Stimulated activated CD8-positive, alpha-beta memory T cell treated with anti-CD3 and anti-CD28 coated beads, Interleukin-7, amount 100 ng/mL, for 48 hours (primary cell): ENCODE measurements at regions not wholly inside any gene's neighbourhood (a gene's known extent, or its start where the extent isn't known, plus 50 kb on each side); places are given as distances from the start of the nearest gene placed in this dataset.

Experiments used
- DNase-seq, 2 donors: peaks; one replicate each; pipeline ENCODE4 v3.0.0-alpha.2; 2020; ENCODE audit warnings: low read depth in 1 of 2; ENCODE audit errors: extremely low read depth in 1 of 2

DNA sequence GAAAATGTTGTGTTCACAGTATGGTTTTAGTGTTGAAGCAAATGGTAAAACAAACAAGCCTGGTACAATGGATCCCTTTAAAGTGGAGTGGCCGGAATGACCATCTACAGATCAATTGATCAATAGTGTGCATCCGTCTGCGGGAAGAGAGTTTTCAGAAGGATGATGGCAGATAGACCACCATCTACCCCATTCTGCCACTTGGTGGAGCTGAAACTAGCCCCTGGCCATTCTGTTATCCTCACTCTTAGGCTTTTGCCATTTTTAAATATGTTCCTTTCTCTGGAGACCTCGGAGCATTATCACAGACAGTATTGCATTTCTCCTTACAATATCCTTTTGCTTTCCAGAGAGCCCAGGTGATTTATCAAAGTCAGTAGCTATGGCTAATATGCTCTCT, 258.9 kb upstream of the CFAP20DC start:
- DNase-seq: no peak

- DNase-seq: no peak
Measured at GRCh38 chr3:59308001-59308400, 258.2 kb upstream of the CFAP20DC start.

DNA sequence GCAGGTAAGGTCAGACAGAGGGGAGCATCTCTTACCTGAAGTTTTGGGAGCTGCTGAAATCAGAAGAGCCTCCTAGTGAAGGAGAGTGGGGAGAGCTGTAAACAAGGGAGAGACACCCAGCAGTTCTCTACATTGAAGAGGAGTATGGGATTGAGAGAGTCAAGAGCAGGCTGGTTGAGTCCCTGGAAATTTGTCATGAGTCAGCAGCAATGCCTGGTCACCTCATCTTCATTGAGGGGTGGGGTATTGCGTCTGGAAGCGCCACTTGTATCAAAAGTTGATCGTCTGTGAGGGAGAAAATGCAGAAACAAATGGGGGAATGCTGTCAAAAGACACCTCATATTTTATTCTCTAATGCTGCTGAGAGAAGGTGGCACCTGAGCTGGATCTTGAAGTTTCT, 256.6 kb upstream of the CFAP20DC start:
- no peak for DNase-seq

GRCh38 chr3:59304296-59304695, 254.5 kb upstream of the CFAP20DC start:
- no peak for DNase-seq

- DNase-seq: no peak
Measured at GRCh38 chr3:59303452-59303851, 253.6 kb upstream of the CFAP20DC start.

DNA sequence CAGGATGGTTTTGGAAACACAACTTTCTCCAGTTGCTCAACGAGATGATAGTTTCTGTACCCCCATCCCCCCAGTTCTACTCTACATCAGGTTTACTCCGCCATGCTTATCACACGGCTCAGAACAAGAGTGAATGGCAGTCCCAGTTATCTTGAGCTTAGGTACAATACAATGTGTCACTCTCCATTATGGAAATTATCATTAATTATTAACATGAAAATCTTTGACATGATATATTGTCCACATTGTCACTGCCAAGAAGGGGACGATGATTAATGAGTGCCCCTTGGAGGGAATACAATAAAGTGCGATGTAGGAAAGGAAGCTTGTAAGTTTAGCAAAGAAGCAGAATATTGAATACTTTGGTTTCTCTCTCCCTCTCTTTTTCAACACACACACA, 252.6 kb upstream of the CFAP20DC start:
- DNase-seq: no peak

- DNase-seq: no peak
Measured at GRCh38 chr3:59300733-59301132, 250.9 kb upstream of the CFAP20DC start.

- DNase-seq: no peak
Measured at GRCh38 chr3:59299561-59299960, 249.7 kb upstream of the CFAP20DC start.

DNA sequence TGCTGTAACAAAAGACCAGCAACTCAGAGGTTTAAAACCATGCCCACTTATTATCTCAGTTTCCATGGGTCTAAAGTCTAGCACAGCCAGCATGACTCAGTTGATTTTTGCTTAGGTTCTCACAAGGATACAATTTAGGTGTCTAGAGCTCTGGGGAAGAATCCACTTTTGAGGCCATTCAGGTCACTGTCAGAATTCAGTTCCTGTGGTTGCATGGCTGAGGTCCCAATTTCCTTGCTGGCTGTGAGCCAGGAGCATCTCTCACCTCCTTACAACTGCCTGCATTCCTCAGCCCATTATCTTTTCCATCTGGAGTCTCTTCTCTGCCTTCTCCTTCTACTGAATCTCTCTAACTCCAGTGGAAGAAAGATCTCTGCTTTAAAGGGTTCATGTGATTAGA, 240.5 kb upstream of the CFAP20DC start:
- DNase-seq: no peak

DNA sequence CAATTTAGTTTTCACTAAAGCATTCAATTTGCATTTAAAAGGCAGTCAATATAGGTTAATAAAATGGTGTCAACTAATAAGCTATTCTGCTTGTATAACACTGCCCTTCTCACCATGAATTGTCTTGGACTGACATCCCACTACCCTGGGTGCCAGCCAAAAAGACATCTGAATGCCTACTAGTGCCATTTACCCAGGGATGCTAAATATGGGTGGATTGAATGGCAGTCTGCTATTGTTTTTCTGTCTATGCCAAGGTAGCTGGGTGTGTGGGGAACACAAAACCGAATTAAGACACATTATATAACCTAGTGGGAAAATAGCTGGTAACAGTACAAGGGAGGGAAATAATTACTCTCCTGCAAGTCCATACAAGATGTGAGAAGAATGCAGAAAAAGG, 240.0 kb upstream of the CFAP20DC start:
- DNase-seq: no peak

DNA sequence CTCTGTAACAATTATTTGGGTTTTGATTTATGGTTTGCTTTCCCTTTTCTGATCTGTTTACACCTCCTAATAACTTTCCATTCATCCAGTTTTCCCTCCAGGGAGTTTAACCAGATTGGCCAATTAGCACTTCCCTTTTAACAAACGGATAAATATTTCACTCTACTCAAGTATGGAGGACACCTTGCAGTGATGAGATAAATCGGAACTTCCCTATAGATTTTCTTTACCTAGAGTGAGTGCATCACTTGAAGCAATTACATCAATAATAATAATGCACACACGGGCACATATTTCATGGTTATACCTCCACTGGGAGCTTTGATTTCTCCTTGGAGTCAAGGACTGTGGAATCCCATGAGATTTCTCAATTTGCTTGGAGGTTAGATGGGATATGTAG, 239.1 kb upstream of the CFAP20DC start:
- DNase-seq: no peak

DNA sequence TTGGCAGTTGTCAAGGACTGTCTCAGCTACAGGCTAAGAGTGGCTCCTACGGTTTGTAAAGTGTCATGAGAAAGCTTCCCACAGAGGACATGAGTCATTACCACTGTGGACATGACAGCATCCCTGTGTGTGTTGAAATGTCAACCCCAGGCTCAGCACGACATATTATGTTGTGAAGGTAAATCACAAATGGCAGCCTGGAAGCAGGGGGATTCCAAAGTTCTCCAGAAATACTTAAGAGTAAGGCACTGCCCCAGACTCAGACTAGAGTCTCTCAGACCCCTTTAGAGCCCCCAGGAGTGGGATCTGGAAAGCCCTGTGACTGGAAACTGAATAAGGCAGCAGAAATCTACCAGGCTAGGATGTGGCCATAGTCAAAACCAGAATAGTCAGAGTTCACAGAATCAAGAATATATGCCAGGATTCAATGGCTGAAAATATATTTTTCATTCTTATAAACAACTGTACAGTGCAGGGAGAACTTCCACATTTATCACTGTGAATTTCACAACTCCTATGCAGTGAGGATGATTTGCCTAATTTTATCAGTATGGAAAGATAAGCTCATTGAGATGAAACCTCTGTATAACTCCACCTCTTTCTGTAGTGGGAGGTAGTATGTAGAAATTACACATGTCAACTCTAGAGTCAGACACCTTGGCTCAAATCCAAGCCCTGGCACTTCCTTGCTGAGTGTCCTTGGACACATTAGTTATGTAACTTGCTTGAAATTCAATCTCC, 237.1 kb upstream of the CFAP20DC start:
- peak; percentile 6 to 24 for DNase-seq

DNA sequence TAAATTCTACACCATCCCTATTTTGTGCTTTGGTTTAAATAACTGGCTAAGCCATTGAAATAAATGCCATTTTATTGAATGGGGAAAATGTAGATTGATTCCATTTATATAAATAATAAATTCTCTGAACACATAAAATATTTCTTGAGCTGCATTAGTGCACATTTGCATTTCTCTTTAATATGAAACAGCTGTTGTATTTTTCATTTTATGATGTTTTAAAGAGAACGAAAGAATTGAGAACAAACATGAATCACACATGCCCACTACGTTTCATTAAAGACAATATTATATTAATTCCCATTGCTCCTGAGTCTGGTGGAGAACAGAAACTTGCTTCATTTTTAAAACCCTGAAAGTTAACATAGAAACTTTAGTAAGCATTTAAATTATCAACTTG, 235.7 kb upstream of the CFAP20DC start:
- DNase-seq: no peak

DNA sequence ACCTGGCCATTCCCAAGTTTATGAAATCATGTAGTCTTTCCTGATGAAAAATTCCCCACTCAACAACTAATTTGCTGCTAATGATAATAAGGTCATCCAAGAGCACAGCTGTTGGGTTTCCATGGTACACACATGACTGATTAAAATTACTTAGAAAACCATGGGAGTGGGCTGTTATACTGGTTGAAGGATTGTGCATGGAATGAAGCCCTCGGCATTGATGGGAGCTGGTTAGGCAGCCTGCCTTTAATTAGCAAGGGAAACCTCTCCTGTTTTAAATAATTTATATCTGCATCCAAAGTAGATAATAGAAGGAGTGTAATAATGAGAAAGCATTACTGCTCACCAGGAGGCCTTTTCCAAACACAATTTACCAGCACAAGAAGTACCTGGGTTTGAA, 235.1 kb upstream of the CFAP20DC start:
- DNase-seq: no peak

DNA sequence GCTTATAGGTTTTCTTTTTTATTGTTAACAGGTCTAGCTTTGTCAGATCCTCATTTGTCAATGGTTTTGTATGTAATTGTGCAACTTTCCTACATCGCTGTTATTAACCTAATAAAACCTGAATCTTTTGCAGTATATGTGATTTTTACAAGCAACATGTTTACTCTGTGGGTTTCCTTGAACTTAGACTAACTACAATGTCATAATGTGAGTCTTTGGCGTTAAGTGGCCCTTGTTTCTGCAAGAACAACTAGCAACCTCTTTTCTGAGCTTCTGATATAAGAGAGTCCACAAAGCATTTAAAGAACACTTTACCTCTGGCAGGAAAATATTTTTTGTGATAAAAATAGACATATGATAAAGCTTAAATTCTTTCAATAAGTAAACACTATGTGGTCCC, 230.3 kb upstream of the CFAP20DC start:
- no peak for DNase-seq

DNA sequence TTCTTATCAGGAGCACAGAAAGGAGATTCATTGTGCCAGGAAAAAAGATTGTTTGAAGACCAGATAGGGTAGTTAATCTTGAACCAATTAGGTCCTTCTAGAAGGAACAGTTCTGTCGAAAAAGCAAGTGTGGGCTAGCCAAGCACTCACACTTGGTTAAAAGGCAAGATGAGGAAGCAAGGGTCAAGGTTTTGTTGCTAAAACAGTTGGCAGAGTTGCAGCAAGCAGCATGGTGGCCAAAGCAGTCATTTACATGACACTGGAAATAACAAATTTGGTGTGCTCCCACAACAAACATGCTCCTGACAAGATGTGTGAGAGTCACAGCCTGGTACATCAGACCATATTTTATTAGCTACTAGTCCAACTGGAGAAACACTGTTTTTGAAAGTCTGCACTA, 228.0 kb upstream of the CFAP20DC start:
- no peak for DNase-seq

- DNase-seq: no peak
Measured at GRCh38 chr3:59277201-59277600, 227.4 kb upstream of the CFAP20DC start.

- no peak for DNase-seq
Measured at GRCh38 chr3:59273976-59274375, 224.2 kb upstream of the CFAP20DC start.

DNA sequence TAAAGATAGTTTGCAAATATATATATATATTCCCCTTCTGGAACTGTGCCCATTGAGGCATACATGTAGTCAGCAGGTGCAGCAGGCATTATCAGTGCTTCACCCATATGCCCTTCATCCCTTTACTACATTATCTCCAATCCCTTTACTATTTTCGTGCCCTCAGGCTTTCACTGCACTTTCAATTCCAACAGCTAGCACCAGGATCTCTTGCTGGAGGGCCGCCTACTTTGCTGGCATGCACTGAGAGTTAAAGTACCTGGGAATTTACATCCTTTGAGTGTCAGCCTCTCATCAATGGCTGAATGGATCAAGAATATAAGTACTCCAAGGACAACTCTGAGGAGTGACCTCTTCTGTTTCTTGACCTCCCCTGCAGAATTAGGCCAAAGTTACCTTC, 222.1 kb upstream of the CFAP20DC start:
- no peak for DNase-seq

- DNase-seq: no peak
Measured at GRCh38 chr3:59270921-59271320, 221.1 kb upstream of the CFAP20DC start.

GRCh38 chr3:59270209-59270608, 220.4 kb upstream of the CFAP20DC start:
- no peak for DNase-seq

- no peak for DNase-seq
Measured at GRCh38 chr3:59268170-59268569, 218.3 kb upstream of the CFAP20DC start.

DNA sequence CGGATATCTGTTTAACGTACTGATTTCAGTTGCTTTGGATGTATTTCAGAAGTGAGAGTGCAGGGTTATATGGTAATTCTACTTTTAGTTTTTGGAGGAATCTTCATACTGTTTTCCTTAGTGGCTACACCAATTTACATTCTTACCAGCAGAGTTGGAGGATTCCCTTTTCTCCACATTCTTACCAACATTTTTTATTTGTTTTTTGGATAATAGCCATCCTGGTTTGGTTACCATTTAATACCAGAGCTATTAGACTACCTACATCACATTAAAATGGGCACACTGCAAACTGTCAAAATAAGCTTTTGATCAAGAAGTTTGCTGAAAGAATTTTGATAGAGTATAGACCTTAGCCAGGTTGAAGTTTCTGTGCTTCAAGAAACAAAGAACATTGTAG, 217.2 kb upstream of the CFAP20DC start:
- DNase-seq: no peak
